H9 (cell line): ENCODE measurements at regions not wholly inside any gene's neighbourhood (a gene's known extent, or its start where the extent isn't known, plus 50 kb on each side); places are given as distances from the start of the nearest gene placed in this dataset.
A peak's percentile ranks its signal among the peaks of the same experiment; 100 is the strongest.

ENCODE experiments used
- DNase-seq: peaks from one replicate; pipeline ENCODE4 v3.0.0-alpha.2; 2017
- H2AFZ ChIP-seq: one replicate; pipeline ENCODE4 v1.6.1; 2013; ENCODE audit warnings: mild to moderate bottlenecking, low read length, control low read depth, moderate library complexity
- H2AK5ac ChIP-seq: 2 replicates; pipeline ENCODE4 v1.6.1; 2013; ENCODE audit warnings: low read length, control low read depth, mixed read lengths; ENCODE audit not compliant: insufficient read length
- H2BK120ac ChIP-seq: one replicate; pipeline ENCODE4 v1.6.1; 2013; ENCODE audit warnings: low read depth, mild to moderate bottlenecking, low read length, control low read depth, inconsistent platforms; ENCODE audit not compliant: poor library complexity, severe bottlenecking
- H2BK12ac ChIP-seq: 2 replicates; pipeline ENCODE4 v1.6.1; 2013; ENCODE audit warnings: low read length, control low read depth, mixed read lengths, low read depth; ENCODE audit not compliant: insufficient read length
- H2BK15ac ChIP-seq: 2 replicates; pipeline ENCODE4 v1.6.1; 2013; ENCODE audit warnings: low read depth, low read length, control low read depth
- H2BK20ac ChIP-seq: one replicate; pipeline ENCODE4 v1.6.1; 2013; ENCODE audit warnings: low read depth, mild to moderate bottlenecking, low read length, control low read depth, inconsistent platforms; ENCODE audit not compliant: poor library complexity, severe bottlenecking
- H2BK5ac ChIP-seq: 2 replicates; pipeline ENCODE4 v1.6.1; 2013; ENCODE audit warnings: low read length, control low read depth, mixed read lengths; ENCODE audit not compliant: insufficient read length
- H3K14ac ChIP-seq: 2 replicates; pipeline ENCODE4 v1.6.1; 2013; ENCODE audit warnings: low read length, control low read depth; ENCODE audit not compliant: insufficient read depth
- H3K18ac ChIP-seq: 2 replicates; pipeline ENCODE4 v1.6.1; 2013; ENCODE audit warnings: low read depth, mild to moderate bottlenecking, mixed read lengths, low read length, control low read depth; ENCODE audit not compliant: insufficient read length
- H3K23ac ChIP-seq: 2 replicates; pipeline ENCODE4 v1.6.1; 2013; ENCODE audit warnings: low read length, control low read depth, mixed read lengths, low read depth; ENCODE audit not compliant: insufficient read length
- H3K23me2 ChIP-seq: 2 replicates; pipeline ENCODE4 v1.6.1; 2013; ENCODE audit warnings: low read depth, mild to moderate bottlenecking, mixed read lengths, low read length, control low read depth; ENCODE audit not compliant: insufficient read length, poor library complexity, severe bottlenecking
- H3K27ac ChIP-seq: 2 replicates; pipeline ENCODE4 v1.5.1; 2013; ENCODE audit warnings: low read length, control low read depth, mixed read lengths, low read depth; ENCODE audit not compliant: insufficient read length
- H3K27me3 ChIP-seq: 2 replicates; pipeline ENCODE4 v1.6.1; 2013; ENCODE audit warnings: low read length, control low read depth, inconsistent platforms; ENCODE audit not compliant: insufficient read depth
- H3K4ac ChIP-seq: 2 replicates; pipeline ENCODE4 v1.6.1; 2013; ENCODE audit warnings: low read depth, mild to moderate bottlenecking, control low read depth, inconsistent platforms, low read length, moderate library complexity
- H3K4me1 ChIP-seq: 2 replicates; pipeline ENCODE4 v1.6.1; 2013; ENCODE audit warnings: low read length, control low read depth, inconsistent platforms; ENCODE audit not compliant: insufficient read depth
- H3K4me2 ChIP-seq: 2 replicates; pipeline ENCODE4 v1.6.1; 2013; ENCODE audit warnings: low read length, control low read depth, mixed read lengths; ENCODE audit not compliant: insufficient read length, insufficient read depth
- H3K56ac ChIP-seq: 2 replicates; pipeline ENCODE4 v1.6.1; 2013; ENCODE audit warnings: low read depth, mild to moderate bottlenecking, mixed read lengths, low read length, control low read depth; ENCODE audit not compliant: insufficient read length
- H3K79me1 ChIP-seq: 2 replicates; pipeline ENCODE4 v1.6.1; 2013; ENCODE audit warnings: low read depth, mild to moderate bottlenecking, moderate library complexity, low read length, control low read depth, inconsistent platforms; ENCODE audit not compliant: insufficient read depth, poor library complexity, severe bottlenecking
- H3K79me2 ChIP-seq: 2 replicates; pipeline ENCODE4 v1.6.1; 2013; ENCODE audit warnings: low read length, control low read depth, inconsistent platforms; ENCODE audit not compliant: insufficient read depth
- H3K9ac ChIP-seq: 2 replicates; pipeline ENCODE4 v1.6.1; 2013; ENCODE audit warnings: low read length, control low read depth, mixed read lengths; ENCODE audit not compliant: insufficient read length; ENCODE audit errors: extremely low read depth
- H3K9me3 ChIP-seq: one replicate; pipeline ENCODE4 v1.6.1; 2013; ENCODE audit warnings: low read depth, low read length, inconsistent platforms; ENCODE audit not compliant: control insufficient read depth
- H3T11ph ChIP-seq: one replicate; pipeline ENCODE4 v1.6.1; 2013; ENCODE audit warnings: mild to moderate bottlenecking, low read length, control low read depth, inconsistent platforms
- H4K20me1 ChIP-seq: one replicate; pipeline ENCODE4 v1.6.1; 2013; ENCODE audit not compliant: control insufficient read depth, insufficient read length, insufficient read depth
- H4K5ac ChIP-seq: 2 replicates; pipeline ENCODE4 v1.6.1; 2013; ENCODE audit warnings: low read depth, mild to moderate bottlenecking, mixed read lengths, low read length, control low read depth; ENCODE audit not compliant: insufficient read length
- H4K8ac ChIP-seq: replicated peaks from 2 replicates; pipeline ENCODE4 v1.6.1; 2013; ENCODE audit warnings: low read length, control low read depth, mixed read lengths, low read depth; ENCODE audit not compliant: insufficient read length
- H4K91ac ChIP-seq: 2 replicates; pipeline ENCODE4 v1.6.1; 2013; ENCODE audit warnings: low read depth, mild to moderate bottlenecking, moderate library complexity, mixed read lengths, low read length, control low read depth; ENCODE audit not compliant: insufficient read length
- H3K27ac Mint-ChIP-seq, 3 experiments: 2 replicates in 2 of 3; 3 replicates in 1 of 3; pipeline ENCODE4 v1.8.0; 2020 to 2021; ENCODE audit warnings: mixed read lengths in 3 of 3, mild to moderate bottlenecking in 1 of 3, moderate library complexity in 1 of 3
- H3K27me3 Mint-ChIP-seq: 2 replicates; pipeline ENCODE4 v1.8.0; 2021; ENCODE audit warnings: low read depth, mild to moderate bottlenecking, moderate library complexity, mixed read lengths
- H3K36me3 Mint-ChIP-seq, 3 experiments: 2 replicates in 2 of 3; 3 replicates in 1 of 3; pipeline ENCODE4 v1.8.0; 2020 to 2021; ENCODE audit warnings: low read depth in 3 of 3, mixed read lengths in 3 of 3; ENCODE audit not compliant: insufficient read depth in 1 of 3
- H3K4me1 Mint-ChIP-seq, 2 experiments: 2 replicates each; pipeline ENCODE4 v1.8.0; 2020; ENCODE audit warnings: mixed read lengths in 2 of 2
- H3K4me3 Mint-ChIP-seq, 2 experiments: 2 replicates in 1 of 2; 3 replicates in 1 of 2; pipeline ENCODE4 v1.8.0; 2020 to 2021; ENCODE audit warnings: mild to moderate bottlenecking in 2 of 2, mixed read lengths in 2 of 2, moderate library complexity in 1 of 2
- H3K9me3 Mint-ChIP-seq, 2 experiments: 2 replicates in 1 of 2; 3 replicates in 1 of 2; pipeline ENCODE4 v1.8.0; 2020; ENCODE audit warnings: mild to moderate bottlenecking in 2 of 2, mixed read lengths in 2 of 2, moderate library complexity in 1 of 2
- CTCF ChIP-seq: fragments of 200-600 bp; sonication (generic); conservative IDR thresholded peaks from 3 replicates; pipeline ENCODE4 v1.8.0; 2021; ENCODE audit warnings: antibody characterized with exemption, mild to moderate bottlenecking
- WGBS: extraction: QIAGEN DNeasy Blood & Tissue Kit; methylation state at CpG from one replicate; pipeline ENCODE4 v1.1.7; 2013; ENCODE audit warnings: missing lambda C conversion rate, low lambda C conversion rate, mixed read lengths; ENCODE audit not compliant: insufficient read length; ENCODE audit errors: extremely low coverage; 5-methylcytosine and 5-hydroxymethylcytosine counted together

GRCh38 chr18:77658299-77658662 lies 408.6 kb downstream of the GALR1 start:
- Histone ChIP-seq H3K14ac (no peak overlapping the region), H2BK15ac (no peak overlapping the region), H3K4ac (no peak overlapping the region), H3K18ac (no peak overlapping the region), H2BK120ac (no peak overlapping the region), H3K9me3 (no peaks in the 10 kb centered on the region), H4K20me1 (no peaks in the 10 kb centered on the region), H3K4me1 (no peaks in the 10 kb centered on the region), H4K5ac (no peak overlapping the region), H3K27ac (no peak overlapping the region), H2AFZ (no peak overlapping the region), H3T11ph (no peak overlapping the region), H3K79me1 (no peaks in the 10 kb centered on the region), H2BK12ac (no peak overlapping the region), H3K4me2 (no peak overlapping the region), H3K23me2 (no peaks in the 10 kb centered on the region), H2BK5ac (no peak overlapping the region), H2BK20ac (no peak overlapping the region), H3K23ac (no peak overlapping the region), H3K79me2 (no peaks in the 10 kb centered on the region), H4K8ac (no peak overlapping the region), H3K9ac (no peak overlapping the region), H2AK5ac (no peak overlapping the region), H3K56ac (no peak overlapping the region), H4K91ac (no peak overlapping the region), H3K27me3 (no peaks in the 10 kb centered on the region)
- Mint-ChIP-seq H3K27ac (peak overlapping the region in 1 of 3 experiments; percentile 77; a peak in 1 of 7 replicates), H3K27me3 (0 out of 2 replicates have a peak, but pooled peaks cover 1% of the 10 kb centered on the region), H3K9me3 (no peaks in the 10 kb centered on the region; a peak in 1 of 5 replicates), H3K4me3 (no peak overlapping the region), H3K36me3 (peaks cover 0 to 2% (median 0%) of the 10 kb centered on the region in 3 experiments; a peak in 1 of 7 replicates), H3K4me1 (peaks cover 4 to 5% of the 10 kb centered on the region in 2 experiments; a peak in 3 of 4 replicates)
- TF ChIP-seq CTCF: no peak
- DNase-seq: no peak
- no CpG with 5 or more reads among the region's 7 CpGs for WGBS
